Progenitor cell of endocrine pancreas (in vitro differentiated cells): ENCODE measurements at regions not wholly inside any gene's neighbourhood (a gene's known extent, or its start where the extent isn't known, plus 50 kb on each side); places are given as distances from the start of the nearest gene placed in this dataset.

Experiments used
- DNase-seq: peaks from one replicate; pipeline ENCODE4 v3.0.0; 2021; ENCODE audit warnings: low spot score; ENCODE audit not compliant: unreplicated experiment
- H3K27ac Mint-ChIP-seq: 2 replicates; pipeline ENCODE4 v1.8.0; 2021; ENCODE audit warnings: mild to moderate bottlenecking, moderate library complexity, mixed read lengths
- H3K27me3 Mint-ChIP-seq: 2 replicates; pipeline ENCODE4 v1.8.0; 2021; ENCODE audit warnings: mixed read lengths
- H3K36me3 Mint-ChIP-seq: 2 replicates; pipeline ENCODE4 v1.8.0; 2022; ENCODE audit warnings: mixed read lengths; ENCODE audit not compliant: insufficient read depth
- H3K4me1 Mint-ChIP-seq: 2 replicates; pipeline ENCODE4 v1.8.0; 2021; ENCODE audit warnings: low read depth, mixed read lengths
- H3K4me3 Mint-ChIP-seq: 2 replicates; pipeline ENCODE4 v1.8.0; 2021; ENCODE audit warnings: low read depth, mild to moderate bottlenecking, moderate library complexity, mixed read lengths
- H3K9me3 Mint-ChIP-seq: 2 replicates; pipeline ENCODE4 v1.8.0; 2021; ENCODE audit warnings: low read depth, mixed read lengths
- CTCF ChIP-seq: fragments of 200-600 bp; sonication (generic); IDR thresholded peaks from one replicate; pipeline ENCODE4 v1.5.0; 2021; ENCODE audit warnings: antibody characterized with exemption, mild to moderate bottlenecking; ENCODE audit not compliant: unreplicated experiment

GRCh38 chr9:82736701-82737100 lies 326.2 kb downstream of the RASEF start:
- Mint-ChIP-seq H3K27ac (no peak overlapping the region), H3K4me1 (no peaks in the 10 kb centered on the region), H3K36me3 (no peaks in the 10 kb centered on the region), H3K4me3 (no peak overlapping the region), H3K27me3 (no peaks in the 10 kb centered on the region), H3K9me3 (no peaks in the 10 kb centered on the region)
- no peak for TF ChIP-seq CTCF
- DNase-seq: no peak

GRCh38 chr9:82745919-82746318 lies 317.0 kb downstream of the RASEF start:
- no peak for DNase-seq
- H3K27me3 Mint-ChIP-seq: peaks cover 5% of the 10 kb centered on the region
- no peak overlapping the region for H3K4me3 Mint-ChIP-seq
- H3K4me1 Mint-ChIP-seq: peaks cover 8% of the 10 kb centered on the region
- TF ChIP-seq CTCF: no peak
- H3K27ac Mint-ChIP-seq: no peak overlapping the region
- no peaks in the 10 kb centered on the region for H3K9me3 Mint-ChIP-seq
- no peaks in the 10 kb centered on the region for H3K36me3 Mint-ChIP-seq

DNA sequence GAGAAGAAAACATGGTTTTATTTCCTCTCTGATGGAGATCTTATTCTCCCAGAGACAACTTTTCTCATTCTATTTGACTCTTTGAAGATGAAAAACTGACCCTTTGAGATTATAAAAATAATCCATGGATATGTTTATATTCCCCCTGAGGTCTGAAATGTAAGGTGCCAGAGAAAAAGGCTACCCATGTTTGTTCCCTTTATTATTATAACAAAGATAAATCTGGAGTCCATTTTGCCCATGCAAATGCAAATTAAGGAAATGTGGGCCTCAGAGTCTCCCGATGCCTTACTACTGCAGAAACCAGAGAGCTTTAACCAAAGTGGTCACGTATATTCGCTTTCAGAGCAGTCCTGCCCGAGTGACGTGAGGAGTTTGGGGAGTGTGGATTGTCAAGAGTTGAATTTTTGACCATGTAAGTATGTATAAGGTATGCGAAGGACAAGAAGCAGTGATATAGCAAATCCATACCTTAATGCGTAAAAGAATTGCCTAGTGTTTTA lies 312.5 kb downstream of the RASEF start:
- H3K9me3 Mint-ChIP-seq: no peaks in the 10 kb centered on the region
- no peaks in the 10 kb centered on the region for H3K36me3 Mint-ChIP-seq
- H3K27ac Mint-ChIP-seq: no peak overlapping the region
- no peak for TF ChIP-seq CTCF
- DNase-seq: no peak
- H3K27me3 Mint-ChIP-seq: no peaks in the 10 kb centered on the region
- peaks cover 8% of the 10 kb centered on the region for H3K4me1 Mint-ChIP-seq
- no peak overlapping the region for H3K4me3 Mint-ChIP-seq

GRCh38 chr9:82757924-82758323 lies 305.0 kb downstream of the RASEF start:
- Mint-ChIP-seq H3K4me3 (no peak overlapping the region), H3K36me3 (peaks cover 2% of the 10 kb centered on the region), H3K9me3 (peaks cover 5% of the 10 kb centered on the region), H3K27ac (no peak overlapping the region), H3K4me1 (peaks cover 10% of the 10 kb centered on the region), H3K27me3 (peaks cover 8% of the 10 kb centered on the region)
- no peak for DNase-seq
- no peak for TF ChIP-seq CTCF

DNA sequence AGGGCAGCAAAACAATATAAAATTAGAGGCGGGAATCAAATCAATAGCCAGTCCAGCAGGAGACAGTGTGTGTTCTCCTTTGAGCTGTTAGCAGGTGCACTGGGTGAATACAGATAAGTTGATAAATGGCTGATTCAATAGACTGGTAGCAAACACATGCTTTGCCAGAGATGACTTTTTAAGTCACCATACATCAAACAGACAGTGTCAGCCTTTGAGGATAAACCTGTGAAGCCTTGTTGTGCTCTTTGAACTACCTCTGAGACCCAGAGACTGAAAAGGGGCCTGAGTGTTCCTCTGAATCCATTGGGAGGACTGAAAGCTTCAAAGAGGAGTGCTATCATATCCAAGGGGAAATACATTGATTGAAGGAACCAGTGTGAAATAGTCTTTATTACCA lies 301.9 kb downstream of the RASEF start:
- no peak for TF ChIP-seq CTCF
- peaks cover 8% of the 10 kb centered on the region for H3K27me3 Mint-ChIP-seq
- H3K4me1 Mint-ChIP-seq: peaks cover 20% of the 10 kb centered on the region
- no peak overlapping the region for H3K4me3 Mint-ChIP-seq
- peaks cover 2% of the 10 kb centered on the region for H3K36me3 Mint-ChIP-seq
- H3K27ac Mint-ChIP-seq: peak overlapping the region; percentile 29
- DNase-seq: no peak
- peaks cover 5% of the 10 kb centered on the region for H3K9me3 Mint-ChIP-seq
